Occipital lobe (tissue), 1 donor: ENCODE measurements at regions not wholly inside any gene's neighbourhood (a gene's known extent, or its start where the extent isn't known, plus 50 kb on each side); places are given as distances from the start of the nearest gene placed in this dataset.

Source experiments
- DNase-seq: peaks from one replicate; lab custom pipeline; 2025; lab: John Stamatoyannopoulos, UW

- no peak for DNase-seq
These were observed 559.0 kb upstream of the ZEB2 start for GRCh38 chr2:145078923-145079322.

GRCh38 chr2:145076085-145076484 lies 556.2 kb upstream of the ZEB2 start:
- no peak for DNase-seq

GRCh38 chr2:145075454-145076062 lies 555.6 kb upstream of the ZEB2 start:
- no peak for DNase-seq

- no peak for DNase-seq
These were observed 550.8 kb upstream of the ZEB2 start for GRCh38 chr2:145070703-145071102.

- no peak for DNase-seq
These were observed 548.6 kb upstream of the ZEB2 start for GRCh38 chr2:145068509-145068908.

- DNase-seq, result no peak
These were observed 547.7 kb upstream of the ZEB2 start for GRCh38 chr2:145067549-145068030.

- DNase-seq, result peak; percentile 22
These were observed 547.1 kb upstream of the ZEB2 start for GRCh38 chr2:145066856-145067548.

- DNase-seq, result no peak
These were observed 546.3 kb upstream of the ZEB2 start for GRCh38 chr2:145066151-145066661.

- no peak for DNase-seq
These were observed 545.4 kb upstream of the ZEB2 start for GRCh38 chr2:145065342-145065741.

- DNase-seq, result no peak
These were observed 544.6 kb upstream of the ZEB2 start for GRCh38 chr2:145064511-145064910.

GRCh38 chr2:145060876-145061275 lies 541.0 kb upstream of the ZEB2 start:
- DNase-seq, result no peak

- no peak for DNase-seq
These were observed 540.0 kb upstream of the ZEB2 start for GRCh38 chr2:145059914-145060313.

- no peak for DNase-seq
These were observed 539.4 kb upstream of the ZEB2 start for GRCh38 chr2:145059343-145059742.

GRCh38 chr2:145058457-145058856 lies 538.5 kb upstream of the ZEB2 start:
- no peak for DNase-seq

- DNase-seq, result no peak
These were observed 535.7 kb upstream of the ZEB2 start for GRCh38 chr2:145055651-145056050.

GRCh38 chr2:145050134-145050533 lies 530.2 kb upstream of the ZEB2 start:
- no peak for DNase-seq

GRCh38 chr2:145049475-145049874 lies 529.6 kb upstream of the ZEB2 start:
- DNase-seq, result no peak

- no peak for DNase-seq
These were observed 527.6 kb upstream of the ZEB2 start for GRCh38 chr2:145047554-145047953.

- DNase-seq, result no peak
These were observed 524.6 kb upstream of the ZEB2 start for GRCh38 chr2:145044491-145044890.

GRCh38 chr2:145043399-145043834 lies 523.5 kb upstream of the ZEB2 start:
- DNase-seq, result peak; percentile 25

- no peak for DNase-seq
These were observed 521.8 kb upstream of the ZEB2 start for GRCh38 chr2:145041706-145042105.

- no peak for DNase-seq
These were observed 520.5 kb upstream of the ZEB2 start for GRCh38 chr2:145040433-145040832.

GRCh38 chr2:145038041-145038525 lies 518.2 kb upstream of the ZEB2 start:
- peak; percentile 39 for DNase-seq
